Thyroid gland (tissue), 4 donors: ENCODE measurements at regions not wholly inside any gene's neighbourhood (a gene's known extent, or its start where the extent isn't known, plus 50 kb on each side); places are given as distances from the start of the nearest gene placed in this dataset.

ENCODE experiments used
- DNase-seq, 2 donors: peaks; one replicate each; pipeline ENCODE4 v3.0.0-alpha.2; 2019
- H3K27ac ChIP-seq, 3 donors: fragments of 200-600 bp; sonication (generic); 1 replicate in 2 of 3; 2 replicates in 1 of 3; pipeline ENCODE4 v1.5.1; 2016 to 2019; ENCODE audit warnings: mild to moderate bottlenecking in 1 of 3, moderate library complexity in 1 of 3
- H3K27me3 ChIP-seq: fragments of 200-600 bp; sonication (generic); one replicate; pipeline ENCODE4 v1.5.1; 2019
- H3K36me3 ChIP-seq, 2 donors: fragments of 200-600 bp; sonication (generic); one replicate each; pipeline ENCODE4 v1.5.1; 2016 to 2019
- H3K4me1 ChIP-seq, 2 donors: fragments of 200-600 bp; sonication (generic); one replicate each; pipeline ENCODE4 v1.5.1; 2017 to 2019
- H3K4me3 ChIP-seq, 3 donors: fragments of 200-600 bp; sonication (generic); replicated peaks in 1 of 3; 1 replicate in 2 of 3; 2 replicates in 1 of 3; pipeline ENCODE4 v1.5.1; 2016; ENCODE audit warnings: mild to moderate bottlenecking in 1 of 3
- H3K9me3 ChIP-seq: fragments of 200-600 bp; sonication (generic); one replicate; pipeline ENCODE4 v1.5.1; 2017
- CTCF ChIP-seq, 6 experiments: fragments of 200-600 bp in 3 of 6; fragments of 450-650 bp in 3 of 6; sonication (generic) in 3 of 6; IDR thresholded peaks; one replicate each; pipeline ENCODE4 v1.5.1; 2016 to 2019; ENCODE audit warnings: antibody characterized with exemption in 6 of 6, mild to moderate bottlenecking in 2 of 6, inconsistent platforms in 1 of 6, moderate library complexity in 1 of 6
- POLR2A ChIP-seq, 2 donors: fragments of 450-650 bp; IDR thresholded peaks; one replicate each; pipeline ENCODE4 v1.6.1; 2017; ENCODE audit warnings: antibody characterized with exemption in 2 of 2, mild to moderate bottlenecking in 2 of 2, moderate library complexity in 1 of 2
- WGBS, 2 donors: methylation state at CpG; one replicate each; pipeline ENCODE4 v1.1.5; 2017; 5-methylcytosine and 5-hydroxymethylcytosine counted together
- intact Hi-C: fragments of 100-400 bp; cut with DNase I; formaldehyde crosslinking; loops from one replicate; pipeline ENCODE4 v1.15.1; 2023

DNA sequence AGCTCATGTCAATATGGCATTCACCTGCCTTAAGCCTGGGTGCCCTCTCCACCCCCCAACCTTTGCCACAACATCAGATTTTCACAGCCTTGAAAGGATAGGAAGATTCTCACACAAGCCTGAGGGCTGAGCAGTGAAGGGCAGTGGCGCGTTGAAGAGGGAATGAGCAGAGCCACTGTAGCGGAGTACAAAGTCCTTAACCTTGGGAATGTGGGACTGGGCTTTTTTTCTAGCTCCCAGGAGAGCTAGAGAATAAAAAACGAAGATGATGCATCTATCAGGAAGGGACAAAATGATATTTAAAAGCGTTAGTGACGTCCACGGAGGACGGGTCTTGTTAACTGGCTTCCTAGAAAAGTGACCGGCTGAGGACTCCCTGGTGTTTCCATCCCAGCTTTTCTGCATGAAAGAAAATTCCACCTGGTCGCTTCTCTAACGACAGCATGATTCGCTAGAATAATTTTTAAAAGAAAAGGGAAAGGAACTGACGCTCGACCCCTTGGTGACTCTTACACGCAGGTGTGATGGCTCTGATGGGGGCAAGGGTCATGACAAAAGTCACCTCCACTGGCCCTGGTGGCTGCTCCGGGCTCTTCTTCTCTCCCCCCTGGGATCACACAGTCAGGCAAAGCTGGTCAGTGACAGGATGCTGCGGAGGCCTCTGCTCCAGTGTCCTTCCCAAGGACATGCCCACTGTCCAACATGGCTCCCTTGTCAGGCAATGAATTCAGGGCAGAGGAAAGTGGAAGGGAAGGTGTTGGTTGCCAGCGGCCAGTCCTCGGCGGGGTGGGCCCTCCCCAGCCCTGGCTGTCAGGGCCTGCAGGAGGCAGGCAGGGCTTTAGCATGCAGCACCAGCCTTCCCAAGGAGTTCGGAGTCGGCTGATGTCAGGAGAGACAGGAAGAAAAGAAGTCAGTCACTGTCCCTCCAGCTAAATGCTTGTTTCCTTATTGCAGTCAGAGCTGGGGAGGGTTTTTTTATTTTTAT is 58.4 kb upstream of the IRX3 start:
- Histone ChIP-seq H3K36me3 (no peaks in the 10 kb centered on the region), H3K27ac (no peak overlapping the region), H3K4me3 (no peak overlapping the region), H3K27me3 (no peaks in the 10 kb centered on the region), H3K4me1 (no peaks in the 10 kb centered on the region), H3K9me3 (no peaks in the 10 kb centered on the region)
- DNase-seq, result peak in 1 of 2 donors; percentile 37
- TF ChIP-seq CTCF (IDR thresholded peaks at IDR 0.05), result no peak
- TF ChIP-seq POLR2A (IDR thresholded peaks at IDR 0.05), result no peak
- intact Hi-C loops, result loop anchor here (10.0 kb wide), 1 partner anchor 90 kb away; no protein-coding TSS in a partner anchor
- WGBS, 2 donors, result 56 to 64% methylated on average over 22 of the region's 22 CpGs

DNA sequence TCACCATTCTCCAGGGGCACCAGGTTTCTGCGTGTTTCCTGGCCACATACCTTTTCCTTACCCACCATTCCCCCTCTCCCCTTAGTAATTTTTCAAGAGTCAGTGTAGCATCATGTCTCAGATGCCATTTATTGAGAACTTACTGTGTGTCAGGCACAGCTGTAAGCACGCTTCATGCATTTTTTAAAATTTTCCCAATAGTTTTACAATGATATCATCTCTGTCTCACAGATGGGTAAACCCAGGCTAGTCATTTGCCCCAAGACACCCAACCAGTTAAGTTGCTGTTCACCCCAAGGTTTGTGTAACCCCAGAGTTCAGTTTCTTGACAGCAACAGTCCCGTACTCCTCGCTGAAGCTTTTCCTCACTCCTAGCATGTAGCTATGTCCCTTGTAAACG is 56.4 kb upstream of the IRX3 start:
- Histone ChIP-seq H3K27me3 (no peaks in the 10 kb centered on the region), H3K4me3 (no peak overlapping the region), H3K36me3 (no peaks in the 10 kb centered on the region), H3K27ac (no peak overlapping the region), H3K4me1 (no peaks in the 10 kb centered on the region), H3K9me3 (no peaks in the 10 kb centered on the region)
- 90 to 91% methylated on average over 5 of the region's 5 CpGs for WGBS, 2 donors
- no peak for DNase-seq
- TF ChIP-seq POLR2A (IDR thresholded peaks at IDR 0.05) (no peak), CTCF (IDR thresholded peaks at IDR 0.05) (no peak)
- intact Hi-C loops, result loop anchor here (10.0 kb wide), 1 partner anchor 92 kb away; no protein-coding TSS in a partner anchor

- WGBS, 2 donors, result 82 to 85% methylated on average over 12 to 16 of the region's 16 CpGs
- Histone ChIP-seq H3K27me3 (no peaks in the 10 kb centered on the region), H3K4me3 (no peak overlapping the region), H3K36me3 (no peaks in the 10 kb centered on the region), H3K4me1 (no peaks in the 10 kb centered on the region), H3K9me3 (no peaks in the 10 kb centered on the region), H3K27ac (no peak overlapping the region)
- no peak for DNase-seq
- intact Hi-C loops, result loop anchor here (10.0 kb wide), 1 partner anchor 93 kb away; no protein-coding TSS in a partner anchor
- TF ChIP-seq CTCF (IDR thresholded peaks at IDR 0.05), result no peak
- no peak for TF ChIP-seq POLR2A (IDR thresholded peaks at IDR 0.05)
Measured at GRCh38 chr16:54341892-54342776, 55.5 kb upstream of the IRX3 start.

GRCh38 chr16:54340531-54340930 is 53.9 kb upstream of the IRX3 start:
- no peaks in the 10 kb centered on the region for H3K36me3 ChIP-seq
- no peak overlapping the region for H3K4me3 ChIP-seq
- no peaks in the 10 kb centered on the region for H3K27me3 ChIP-seq
- H3K4me1 ChIP-seq, result peaks cover 0 to under 1% of the 10 kb centered on the region in 2 donors
- DNase-seq, result no peak
- WGBS, 2 donors, result 66 to 70% methylated on average over 5 of the region's 5 CpGs
- intact Hi-C loops, result loop anchor here (10.0 kb wide), 1 partner anchor 94 kb away; no protein-coding TSS in a partner anchor
- no peak overlapping the region for H3K27ac ChIP-seq
- TF ChIP-seq POLR2A (IDR thresholded peaks at IDR 0.05) (no peak), CTCF (IDR thresholded peaks at IDR 0.05) (no peak)
- H3K9me3 ChIP-seq, result no peaks in the 10 kb centered on the region
